ENCODE measurements at regions not wholly inside any gene's neighbourhood (a gene's known extent, or its start where the extent isn't known, plus 50 kb on each side); places are given as distances from the start of the nearest gene placed in this dataset.

GRCh38 chr7:131021460-131021859 is 287.5 kb upstream of the KLF14 start:
- TF ChIP-seq, protein P1, sequence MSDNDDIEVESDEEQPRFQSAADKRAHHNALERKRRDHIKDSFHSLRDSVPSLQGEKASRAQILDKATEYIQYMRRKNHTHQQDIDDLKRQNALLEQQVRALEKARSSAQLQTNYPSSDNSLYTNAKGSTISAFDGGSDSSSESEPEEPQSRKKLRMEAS (IDR thresholded peaks at IDR 0.05): no peak
- TF ChIP-seq TAF1 (IDR thresholded peaks at IDR 0.05; ENCODE audit: low read depth): no peak
- TF ChIP-seq EGR1 (IDR thresholded peaks at IDR 0.05): no peak

DNA sequence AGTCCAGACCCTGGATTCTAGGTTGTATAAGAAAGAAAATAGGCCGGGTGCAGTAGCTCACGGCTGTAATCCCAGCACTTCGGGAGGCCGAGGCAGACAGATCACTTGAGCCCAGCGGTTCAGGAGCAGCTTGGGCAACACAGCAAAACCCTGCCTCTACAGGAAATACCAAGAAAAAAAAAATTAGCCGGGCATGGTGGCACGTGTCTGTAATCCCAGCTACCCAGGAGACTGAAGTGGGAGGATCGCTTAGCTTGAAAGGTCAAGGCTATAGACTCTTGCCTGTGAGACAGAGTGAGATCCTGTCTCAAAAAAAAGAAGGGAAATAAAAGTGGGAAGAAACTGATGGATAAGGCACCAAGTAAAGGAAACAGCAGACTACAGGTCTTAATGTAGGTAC is 287.9 kb upstream of the KLF14 start:
- TF ChIP-seq, protein P1 (IDR thresholded peaks at IDR 0.05): peak; percentile 43; the same call in 1 of the 2 replicates
- TF ChIP-seq FOXM1 (IDR thresholded peaks at IDR 0.05; ENCODE audit: borderline replicate concordance, low read depth) (no peak), TEAD4 (IDR thresholded peaks at IDR 0.05) (no peak)

DNA sequence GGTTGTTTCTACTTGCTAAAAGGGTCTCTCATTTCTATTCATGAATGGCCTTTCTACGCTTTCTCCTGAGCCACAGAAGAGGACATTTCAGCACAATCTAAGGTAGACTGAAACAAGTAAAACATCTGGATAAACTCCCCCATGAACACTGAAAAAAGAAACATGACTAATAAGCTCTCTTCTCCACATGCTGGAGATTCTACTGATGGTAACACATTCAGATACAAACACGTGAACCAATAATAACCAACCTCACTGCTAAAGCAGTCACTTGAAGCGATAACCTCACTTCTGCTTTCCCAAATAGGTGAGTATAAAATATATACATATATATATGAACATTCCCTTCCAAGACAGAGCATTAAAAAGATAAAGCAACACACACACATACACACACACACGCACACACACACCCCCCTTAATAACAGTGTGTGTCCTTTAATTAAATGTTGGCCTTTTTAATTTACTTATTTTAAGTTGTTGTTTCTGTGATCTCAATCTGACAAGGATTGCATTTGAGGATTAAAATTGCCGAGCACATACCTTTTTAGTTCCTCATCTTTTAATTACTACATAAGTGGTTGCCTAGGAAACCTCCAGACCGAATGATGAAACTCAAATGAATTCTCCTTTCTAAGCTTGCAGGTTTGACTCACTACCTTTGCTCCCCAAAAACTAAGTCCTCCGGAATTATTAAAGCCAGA is 292.4 kb upstream of the KLF14 start:
- no peak for TF ChIP-seq YY1 (IDR thresholded peaks at IDR 0.05; ENCODE audit: low read depth)
- no peak for TF ChIP-seq EGR1 (IDR thresholded peaks at IDR 0.05)
- TF ChIP-seq RAD21 (IDR thresholded peaks at IDR 0.05; ENCODE audit: low read depth): no peak
- TF ChIP-seq REST (IDR thresholded peaks at IDR 0.05; ENCODE audit: low read depth): no peak
- TF ChIP-seq NFIC (IDR thresholded peaks at IDR 0.05): no peak
- TF ChIP-seq, protein P1 (IDR thresholded peaks at IDR 0.05): no peak
- no peak for TF ChIP-seq TCF12 (IDR thresholded peaks at IDR 0.05; ENCODE audit: low read depth)
- TF ChIP-seq TEAD4 (IDR thresholded peaks at IDR 0.05): no peak
- TF ChIP-seq FOXM1 (IDR thresholded peaks at IDR 0.05; ENCODE audit: borderline replicate concordance, low read depth): no peak
- no peak for TF ChIP-seq EP300 (IDR thresholded peaks at IDR 0.05; ENCODE audit: borderline replicate concordance)
- no peak for TF ChIP-seq CREB1 (IDR thresholded peaks at IDR 0.05; ENCODE audit: low read depth)
- TF ChIP-seq CEBPB (IDR thresholded peaks at IDR 0.05): no peak
- no peak for TF ChIP-seq TAF1 (IDR thresholded peaks at IDR 0.05; ENCODE audit: low read depth)
- no peak for TF ChIP-seq ZBTB7A (IDR thresholded peaks at IDR 0.05; ENCODE audit: low read depth)
- TF ChIP-seq USF1 (IDR thresholded peaks at IDR 0.05): no peak

DNA sequence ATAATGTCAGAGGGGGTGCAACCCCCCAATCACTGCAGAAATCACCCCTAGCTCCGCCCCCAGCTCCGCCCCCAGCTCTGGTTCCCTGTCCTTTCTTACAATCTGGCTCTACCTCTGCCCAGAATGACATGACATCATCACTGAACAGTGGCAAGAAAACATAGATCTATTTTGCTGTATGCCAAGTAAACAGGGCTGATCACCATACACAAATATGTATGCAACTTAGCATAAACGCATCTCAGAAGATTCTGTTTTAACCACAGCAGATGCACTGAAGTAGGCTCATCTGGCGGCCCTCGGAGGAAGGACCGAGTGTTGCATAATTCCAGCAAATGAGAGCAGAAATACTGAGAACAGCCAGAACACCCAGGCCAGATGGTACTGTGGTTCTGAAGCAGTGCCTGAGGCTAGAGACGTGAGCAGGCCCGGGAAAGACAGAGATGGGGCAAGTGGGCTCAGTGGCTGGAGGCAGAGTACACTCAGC is 293.3 kb upstream of the KLF14 start:
- TF ChIP-seq EP300 (IDR thresholded peaks at IDR 0.05; ENCODE audit: borderline replicate concordance) (no peak), CEBPB (IDR thresholded peaks at IDR 0.05) (peak; percentile 44; the same call in 1 of the 2 replicates)

DNA sequence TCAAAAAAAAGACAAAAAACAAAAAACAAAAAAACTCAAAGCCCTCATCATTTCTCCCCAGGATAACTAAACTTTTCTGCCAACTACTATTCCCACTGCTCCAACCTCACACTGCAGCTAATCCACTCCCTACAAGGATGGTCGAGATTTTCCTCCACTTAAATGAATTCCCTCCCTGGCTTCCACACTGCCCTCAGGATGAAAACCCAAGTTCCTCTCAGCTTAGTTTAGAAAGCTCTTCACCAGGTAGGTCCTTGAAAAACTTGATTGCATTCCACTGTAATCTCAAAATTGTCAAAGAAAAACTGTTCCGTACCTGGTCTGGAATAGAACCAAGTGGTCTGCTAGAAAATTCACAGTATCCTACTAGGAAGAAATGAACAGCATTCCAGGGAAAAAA is 294.3 kb upstream of the KLF14 start:
- TF ChIP-seq YY1 (IDR thresholded peaks at IDR 0.05; ENCODE audit: low read depth) (no peak), FOXM1 (IDR thresholded peaks at IDR 0.05; ENCODE audit: borderline replicate concordance, low read depth) (no peak), TEAD4 (IDR thresholded peaks at IDR 0.05) (no peak), NFIC (IDR thresholded peaks at IDR 0.05) (no peak), EP300 (IDR thresholded peaks at IDR 0.05; ENCODE audit: borderline replicate concordance) (no peak), RAD21 (IDR thresholded peaks at IDR 0.05; ENCODE audit: low read depth) (no peak), TCF12 (IDR thresholded peaks at IDR 0.05; ENCODE audit: low read depth) (no peak), ZBTB7A (IDR thresholded peaks at IDR 0.05; ENCODE audit: low read depth) (no peak), CEBPB (IDR thresholded peaks at IDR 0.05) (no peak), TAF1 (IDR thresholded peaks at IDR 0.05; ENCODE audit: low read depth) (no peak), USF1 (IDR thresholded peaks at IDR 0.05) (no peak), CREB1 (IDR thresholded peaks at IDR 0.05; ENCODE audit: low read depth) (no peak), REST (IDR thresholded peaks at IDR 0.05; ENCODE audit: low read depth) (no peak), EGR1 (IDR thresholded peaks at IDR 0.05) (no peak)
- TF ChIP-seq, protein P1 (IDR thresholded peaks at IDR 0.05): no peak

- TF ChIP-seq REST (IDR thresholded peaks at IDR 0.05; ENCODE audit: low read depth) (no peak), NFIC (IDR thresholded peaks at IDR 0.05) (no peak), TCF12 (IDR thresholded peaks at IDR 0.05; ENCODE audit: low read depth) (no peak), TAF1 (IDR thresholded peaks at IDR 0.05; ENCODE audit: low read depth) (no peak), CEBPB (IDR thresholded peaks at IDR 0.05) (no peak), CREB1 (IDR thresholded peaks at IDR 0.05; ENCODE audit: low read depth) (no peak), EP300 (IDR thresholded peaks at IDR 0.05; ENCODE audit: borderline replicate concordance) (no peak), TEAD4 (IDR thresholded peaks at IDR 0.05) (no peak), USF1 (IDR thresholded peaks at IDR 0.05) (no peak), YY1 (IDR thresholded peaks at IDR 0.05; ENCODE audit: low read depth) (no peak)
- TF ChIP-seq, protein P1 (IDR thresholded peaks at IDR 0.05): no peak
Measured at GRCh38 chr7:131029002-131029401, 295.0 kb upstream of the KLF14 start.

Measured in Ishikawa (cell line).